Hepatocyte (in vitro differentiated cells): ENCODE measurements at regions not wholly inside any gene's neighbourhood (a gene's known extent, or its start where the extent isn't known, plus 50 kb on each side); places are given as distances from the start of the nearest gene placed in this dataset.

Experiments
- DNase-seq: peaks from one replicate; pipeline ENCODE4 v3.0.0-alpha.2; 2016; ENCODE audit warnings: low spot score
- H2AFZ ChIP-seq: fragments of 200-600 bp; sonication (generic); 2 replicates; pipeline ENCODE4 v1.6.0; 2016; ENCODE audit warnings: antibody characterized with exemption, mild to moderate bottlenecking
- H3K27ac ChIP-seq: fragments of 200-600 bp; sonication (generic); 2 replicates; pipeline ENCODE4 v1.5.1; 2016; ENCODE audit warnings: mild to moderate bottlenecking
- H3K27me3 ChIP-seq: fragments of 200-600 bp; sonication (generic); 2 replicates; pipeline ENCODE4 v1.6.1; 2016
- H3K36me3 ChIP-seq: fragments of 200-600 bp; sonication (generic); replicated peaks from 2 replicates; pipeline ENCODE4 v1.5.1; 2016; ENCODE audit warnings: low read depth; ENCODE audit not compliant: insufficient read depth
- H3K4me1 ChIP-seq: fragments of 200-600 bp; sonication (generic); 2 replicates; pipeline ENCODE4 v1.5.1; 2016; ENCODE audit warnings: mild to moderate bottlenecking, moderate library complexity; ENCODE audit not compliant: insufficient read depth
- H3K4me2 ChIP-seq: fragments of 200-600 bp; sonication (generic); 2 replicates; pipeline ENCODE4 v1.6.0; 2016
- H3K4me3 ChIP-seq: fragments of 200-600 bp; sonication (generic); 2 replicates; pipeline ENCODE4 v1.5.1; 2016; ENCODE audit warnings: mild to moderate bottlenecking
- H3K79me2 ChIP-seq: fragments of 200-600 bp; sonication (generic); 2 replicates; pipeline ENCODE4 v1.6.0; 2017; ENCODE audit warnings: mild to moderate bottlenecking
- H3K9me2 ChIP-seq: fragments of 200-600 bp; sonication (generic); replicated peaks from 2 replicates; pipeline ENCODE4 v1.6.0; 2017; ENCODE audit warnings: mild to moderate bottlenecking; ENCODE audit not compliant: insufficient read depth
- H3K9me3 ChIP-seq: fragments of 200-600 bp; sonication (generic); 2 replicates; pipeline ENCODE4 v1.5.1; 2016; ENCODE audit warnings: low read depth, mild to moderate bottlenecking
- H4K20me1 ChIP-seq: fragments of 200-600 bp; sonication (generic); 2 replicates; pipeline ENCODE4 v1.6.0; 2016; ENCODE audit warnings: mild to moderate bottlenecking; ENCODE audit not compliant: insufficient read depth, poor library complexity, severe bottlenecking
- EZH2 ChIP-seq: fragments of 200-600 bp; sonication (generic); IDR thresholded peaks from 2 replicates; pipeline ENCODE4 v1.6.1; 2016; ENCODE audit warnings: antibody characterized with exemption, mild to moderate bottlenecking, borderline replicate concordance
- EZH2phosphoT487 ChIP-seq: fragments of 200-600 bp; sonication (generic); IDR thresholded peaks from one replicate; pipeline ENCODE4 v1.6.1; 2018; ENCODE audit warnings: antibody characterized with exemption, mild to moderate bottlenecking, low read depth, moderate library complexity; ENCODE audit not compliant: unreplicated experiment, severe bottlenecking
- WGBS: methylation state at CpG from one replicate; pipeline ENCODE4 v1.1.6; 2016; ENCODE audit warnings: low lambda C conversion rate; ENCODE audit errors: missing lambda C conversion rate; 5-methylcytosine and 5-hydroxymethylcytosine counted together
- TF ChIP-seq, protein P1 (sequence below): fragments of 200-600 bp; sonication (generic); IDR thresholded peaks from 2 replicates; pipeline ENCODE4 v1.5.1; 2016; ENCODE audit warnings: antibody characterized with exemption, mild to moderate bottlenecking; ENCODE audit not compliant: poor library complexity

DNA sequence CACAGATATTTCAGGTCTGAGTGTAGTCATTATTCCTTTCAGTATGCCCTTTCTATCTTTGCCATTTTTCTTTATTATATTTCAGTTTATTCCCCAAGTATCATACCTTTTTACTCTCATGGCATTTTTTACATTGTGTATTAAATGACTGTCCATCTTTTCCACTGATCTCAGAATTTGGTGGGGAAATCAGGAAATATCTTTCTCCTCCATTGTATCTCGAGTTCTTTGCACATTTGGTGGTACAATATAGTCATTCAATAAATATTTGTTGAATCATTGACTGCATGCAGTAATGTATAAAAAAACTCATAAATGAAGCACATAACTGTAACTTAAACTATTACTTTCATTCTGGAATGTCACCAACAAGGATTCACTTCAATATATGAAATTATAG is 354.7 kb downstream of the HGF start:
- Histone ChIP-seq H3K36me3 (no peaks in the 10 kb centered on the region), H3K27me3 (no peaks in the 10 kb centered on the region), H3K9me2 (no peaks in the 10 kb centered on the region), H2AFZ (no peak overlapping the region), H3K4me2 (no peak overlapping the region), H3K4me1 (no peaks in the 10 kb centered on the region), H3K79me2 (no peaks in the 10 kb centered on the region), H3K9me3 (no peaks in the 10 kb centered on the region), H3K27ac (no peak overlapping the region), H4K20me1 (no peaks in the 10 kb centered on the region), H3K4me3 (no peak overlapping the region)
- 95% methylated on average over 1 of the region's 1 CpG for WGBS
- DNase-seq: no peak
- TF ChIP-seq, protein P1, sequence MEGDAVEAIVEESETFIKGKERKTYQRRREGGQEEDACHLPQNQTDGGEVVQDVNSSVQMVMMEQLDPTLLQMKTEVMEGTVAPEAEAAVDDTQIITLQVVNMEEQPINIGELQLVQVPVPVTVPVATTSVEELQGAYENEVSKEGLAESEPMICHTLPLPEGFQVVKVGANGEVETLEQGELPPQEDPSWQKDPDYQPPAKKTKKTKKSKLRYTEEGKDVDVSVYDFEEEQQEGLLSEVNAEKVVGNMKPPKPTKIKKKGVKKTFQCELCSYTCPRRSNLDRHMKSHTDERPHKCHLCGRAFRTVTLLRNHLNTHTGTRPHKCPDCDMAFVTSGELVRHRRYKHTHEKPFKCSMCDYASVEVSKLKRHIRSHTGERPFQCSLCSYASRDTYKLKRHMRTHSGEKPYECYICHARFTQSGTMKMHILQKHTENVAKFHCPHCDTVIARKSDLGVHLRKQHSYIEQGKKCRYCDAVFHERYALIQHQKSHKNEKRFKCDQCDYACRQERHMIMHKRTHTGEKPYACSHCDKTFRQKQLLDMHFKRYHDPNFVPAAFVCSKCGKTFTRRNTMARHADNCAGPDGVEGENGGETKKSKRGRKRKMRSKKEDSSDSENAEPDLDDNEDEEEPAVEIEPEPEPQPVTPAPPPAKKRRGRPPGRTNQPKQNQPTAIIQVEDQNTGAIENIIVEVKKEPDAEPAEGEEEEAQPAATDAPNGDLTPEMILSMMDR: no peak
- TF ChIP-seq EZH2 (no peak), EZH2phosphoT487 (no peak)

DNA sequence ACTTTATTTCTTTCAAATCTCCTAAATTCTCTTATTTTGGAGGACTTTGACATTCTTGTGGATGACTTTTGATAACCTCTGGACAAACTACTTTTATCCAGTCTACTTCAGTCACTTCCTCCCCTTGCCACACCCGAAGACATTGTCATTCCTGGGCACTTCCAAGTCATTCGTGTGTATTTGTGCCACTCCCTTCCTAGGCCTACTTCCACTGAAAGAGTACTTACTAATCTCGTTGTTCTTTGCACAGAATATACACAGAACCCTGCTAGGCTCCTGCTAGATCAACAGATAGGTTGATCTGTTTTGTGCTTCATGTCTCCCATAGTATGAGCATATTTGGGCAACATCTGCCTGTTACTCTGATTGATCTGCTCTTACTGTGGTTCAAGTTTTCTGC is 355.4 kb downstream of the HGF start:
- no peak overlapping the region for H3K4me2 ChIP-seq
- H3K79me2 ChIP-seq: no peaks in the 10 kb centered on the region
- no peak for TF ChIP-seq EZH2
- TF ChIP-seq EZH2phosphoT487: no peak
- TF ChIP-seq, protein P1: no peak
- H3K4me3 ChIP-seq: no peak overlapping the region
- H3K27ac ChIP-seq: no peak overlapping the region
- 78% methylated on average over 3 of the region's 3 CpGs for WGBS
- H3K27me3 ChIP-seq: no peaks in the 10 kb centered on the region
- no peaks in the 10 kb centered on the region for H3K9me3 ChIP-seq
- no peaks in the 10 kb centered on the region for H4K20me1 ChIP-seq
- DNase-seq: no peak
- no peaks in the 10 kb centered on the region for H3K36me3 ChIP-seq
- H2AFZ ChIP-seq: no peak overlapping the region
- H3K9me2 ChIP-seq: no peaks in the 10 kb centered on the region
- no peaks in the 10 kb centered on the region for H3K4me1 ChIP-seq

DNA sequence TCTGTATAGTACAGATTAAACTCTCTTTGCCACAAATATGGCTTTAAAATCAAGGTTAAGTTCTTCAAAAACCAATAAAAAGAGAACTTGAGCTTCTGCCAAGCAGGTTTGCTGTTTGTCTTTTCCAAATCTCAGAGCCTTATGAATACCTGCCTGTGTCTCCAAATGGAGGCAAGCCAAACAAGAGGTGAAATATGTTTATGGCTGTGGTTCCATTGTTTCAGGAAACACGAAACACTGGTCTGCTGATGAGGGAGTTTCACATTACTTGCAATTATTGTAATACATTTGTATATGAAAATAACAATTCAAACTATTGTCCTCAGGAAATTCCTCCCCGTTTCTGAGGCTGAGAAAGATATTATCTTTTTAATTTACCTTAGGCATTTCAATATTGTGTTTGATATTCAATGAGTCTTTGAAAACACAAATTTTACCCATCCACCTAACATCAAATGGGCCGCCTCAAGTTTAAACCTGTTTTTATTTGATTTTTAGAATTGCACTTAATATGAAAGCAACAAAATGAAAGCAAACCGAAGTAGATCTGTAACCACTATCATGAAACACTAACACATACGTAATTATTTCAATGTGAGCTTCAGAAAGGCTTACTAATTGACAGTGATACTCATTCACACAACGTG is 359.3 kb downstream of the HGF start:
- H3K27me3 ChIP-seq: no peaks in the 10 kb centered on the region
- DNase-seq: no peak
- no peak overlapping the region for H3K4me3 ChIP-seq
- H3K79me2 ChIP-seq: no peaks in the 10 kb centered on the region
- H3K9me2 ChIP-seq: no peaks in the 10 kb centered on the region
- WGBS: 81% methylated on average over 6 of the region's 6 CpGs
- H2AFZ ChIP-seq: no peak overlapping the region
- H3K36me3 ChIP-seq: no peaks in the 10 kb centered on the region
- H3K4me1 ChIP-seq: no peaks in the 10 kb centered on the region
- H3K9me3 ChIP-seq: no peaks in the 10 kb centered on the region
- H3K4me2 ChIP-seq: no peak overlapping the region
- H3K27ac ChIP-seq: peak overlapping the region; percentile 7
- TF ChIP-seq EZH2phosphoT487 (no peak), EZH2 (no peak)
- TF ChIP-seq, protein P1: no peak
- no peaks in the 10 kb centered on the region for H4K20me1 ChIP-seq
